NCI-H2107 treated with DMSO at 0.1 percent for 48 hours (cell line): ENCODE measurements at regions not wholly inside any gene's neighbourhood (a gene's known extent, or its start where the extent isn't known, plus 50 kb on each side); places are given as distances from the start of the nearest gene placed in this dataset.

Experiments used
- DNase-seq: peaks from one replicate; lab custom pipeline; 2025; ENCODE audit not compliant: unreplicated experiment; lab: John Stamatoyannopoulos, UW

DNA sequence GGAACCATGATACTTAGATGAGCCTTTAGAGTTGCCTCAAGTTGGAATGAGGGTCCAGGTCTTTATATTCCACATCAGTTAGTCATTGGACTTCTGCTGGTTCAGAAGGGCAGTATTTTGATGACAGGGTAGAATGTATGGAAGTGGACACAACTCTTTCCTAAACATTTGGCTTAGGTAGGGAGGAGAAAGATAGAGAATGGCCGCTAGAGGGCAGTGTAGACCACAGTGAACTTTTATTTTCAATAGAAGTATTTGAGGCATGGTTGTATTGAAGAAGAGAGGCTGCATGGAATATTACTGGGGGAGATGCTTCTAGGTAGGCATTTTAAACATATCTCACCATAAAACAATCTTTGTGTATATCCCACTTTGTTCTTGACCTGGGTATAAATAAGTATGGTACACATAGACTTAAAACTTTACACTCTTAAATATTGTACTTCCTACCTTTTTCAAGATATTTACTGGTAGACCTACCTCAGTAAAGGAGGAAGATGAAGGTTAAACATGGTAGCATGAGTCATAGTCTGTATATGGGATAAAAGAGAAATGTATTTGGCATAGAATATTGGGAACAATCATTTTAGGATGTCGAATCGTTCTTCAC, 497.6 kb upstream of the FAM98A start:
- peak; percentile 2 for DNase-seq

DNA sequence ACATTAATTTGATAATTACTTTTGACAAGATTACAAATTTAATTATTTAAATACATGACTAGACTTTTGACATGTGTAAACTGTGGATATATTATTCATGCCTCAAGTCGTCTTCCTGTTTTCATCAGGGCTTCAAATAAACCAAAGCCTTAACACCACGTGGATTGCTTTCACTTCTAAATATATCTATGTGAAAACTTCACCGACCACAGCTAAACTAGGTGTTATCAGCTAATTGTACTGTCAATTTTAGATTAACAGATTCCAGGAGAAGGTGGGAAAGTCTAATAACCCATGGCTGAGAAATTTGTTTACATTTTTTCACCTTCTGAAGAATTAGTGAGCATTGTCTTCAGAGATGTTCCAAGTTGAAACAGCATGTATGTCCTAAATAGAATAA, 494.7 kb upstream of the FAM98A start:
- no peak for DNase-seq

DNA sequence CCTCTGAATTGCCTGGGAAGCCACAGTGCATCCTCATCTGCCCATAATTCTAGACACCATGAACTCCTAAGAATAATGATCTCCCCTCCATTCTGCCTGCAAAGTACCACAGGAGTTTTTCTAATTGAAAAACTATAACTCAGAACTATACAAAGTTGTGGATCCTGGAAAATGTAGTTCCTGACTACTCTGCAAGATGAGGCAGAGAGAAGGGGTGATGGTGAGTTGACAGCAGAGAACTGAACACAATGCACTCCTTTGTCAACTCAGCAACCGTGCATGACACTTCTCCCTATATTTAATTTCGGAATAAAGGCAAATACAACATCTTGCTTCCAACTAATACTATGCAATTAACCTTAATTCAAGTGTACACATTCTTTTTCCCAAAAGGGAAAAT, 471.1 kb upstream of the FAM98A start:
- no peak for DNase-seq

DNA sequence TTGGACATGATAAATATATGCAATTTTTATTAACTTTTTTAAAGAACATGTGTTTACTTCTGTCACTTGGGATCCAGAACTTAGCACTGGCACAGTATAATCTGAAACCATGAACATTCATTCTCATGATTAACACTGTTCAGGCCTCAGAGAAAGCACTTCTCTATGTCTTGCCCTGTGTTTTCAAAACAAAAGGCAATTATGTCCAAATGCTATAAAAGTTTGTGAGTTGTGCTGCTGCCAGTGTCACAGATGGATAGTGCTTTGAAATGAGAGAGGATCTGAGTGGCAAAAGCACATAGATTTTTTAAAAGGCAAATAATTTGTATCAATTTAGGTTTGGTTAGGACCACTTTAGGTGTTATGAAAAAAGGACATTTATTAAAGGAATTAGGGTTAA, 470.5 kb upstream of the FAM98A start:
- DNase-seq = no peak

GRCh38 chr2:34050413-34050812, 451.3 kb upstream of the FAM98A start:
- no peak for DNase-seq

DNA sequence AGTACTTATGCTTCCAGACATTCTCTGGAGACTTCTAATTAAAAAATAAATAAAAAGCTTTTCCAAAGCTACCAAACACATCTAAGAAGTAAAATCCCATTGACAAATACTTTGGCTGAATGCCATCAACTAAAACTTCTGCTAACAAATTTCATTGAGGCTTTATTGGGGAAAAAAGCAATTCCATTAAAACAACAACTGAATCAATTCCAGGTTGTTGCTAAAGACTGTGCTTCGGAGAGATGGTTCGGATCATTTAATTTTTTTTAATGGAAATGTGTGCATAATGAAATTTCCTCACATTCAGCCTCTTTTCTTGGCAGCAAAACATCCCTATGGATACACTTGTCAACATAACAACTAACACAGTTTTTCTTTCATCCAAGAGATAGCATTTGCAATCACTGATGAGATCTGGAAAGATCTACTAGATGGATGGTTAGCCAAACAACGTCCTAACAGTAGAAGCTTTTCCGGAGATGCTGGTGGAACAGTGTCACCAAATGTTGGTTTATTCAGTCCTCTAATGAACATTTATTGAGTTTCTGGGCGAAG, 446.1 kb upstream of the FAM98A start:
- no peak for DNase-seq

- DNase-seq = no peak
Observed at GRCh38 chr2:34037886-34038285, 438.8 kb upstream of the FAM98A start.

DNA sequence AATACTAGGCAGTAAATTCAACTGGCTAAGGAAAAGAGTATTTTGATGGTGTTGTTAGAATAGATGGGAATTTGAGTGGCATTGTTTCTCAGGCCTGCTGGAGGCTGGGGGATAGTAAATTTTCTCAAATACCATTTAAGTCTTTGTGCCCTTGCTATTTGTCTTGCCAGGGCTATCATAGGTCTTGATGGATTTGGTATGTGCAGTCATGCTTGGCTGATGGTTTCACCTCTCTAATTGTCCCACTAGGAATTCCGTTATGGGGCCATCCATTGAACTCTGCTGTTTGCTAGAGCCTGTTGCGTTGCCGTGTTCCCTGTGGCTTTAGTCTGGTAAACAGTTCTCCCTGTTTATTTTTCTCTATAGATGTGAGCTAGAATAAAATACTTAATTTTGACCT, 438.1 kb upstream of the FAM98A start:
- no peak for DNase-seq

- no peak for DNase-seq
Observed at GRCh38 chr2:34031097-34031496, 432.0 kb upstream of the FAM98A start.

DNA sequence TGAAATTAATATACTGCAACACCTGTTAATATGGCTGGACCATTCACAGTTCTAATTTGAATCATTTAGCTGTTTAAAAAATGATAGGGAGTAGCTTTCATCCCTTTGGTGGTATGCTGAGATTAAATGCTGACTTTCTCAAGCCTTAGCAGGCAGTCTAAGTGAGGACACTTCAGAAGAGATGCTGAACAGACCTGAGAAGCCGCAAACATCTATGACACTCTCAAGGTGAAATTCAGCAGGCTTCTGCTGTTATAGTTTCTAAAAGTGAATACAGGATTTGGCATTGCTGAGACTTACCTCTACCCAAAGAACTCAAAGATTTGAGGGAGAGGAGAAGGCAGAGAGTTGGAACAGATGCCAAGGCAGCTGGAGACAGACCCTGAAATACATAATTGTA, 431.2 kb upstream of the FAM98A start:
- no peak for DNase-seq

DNA sequence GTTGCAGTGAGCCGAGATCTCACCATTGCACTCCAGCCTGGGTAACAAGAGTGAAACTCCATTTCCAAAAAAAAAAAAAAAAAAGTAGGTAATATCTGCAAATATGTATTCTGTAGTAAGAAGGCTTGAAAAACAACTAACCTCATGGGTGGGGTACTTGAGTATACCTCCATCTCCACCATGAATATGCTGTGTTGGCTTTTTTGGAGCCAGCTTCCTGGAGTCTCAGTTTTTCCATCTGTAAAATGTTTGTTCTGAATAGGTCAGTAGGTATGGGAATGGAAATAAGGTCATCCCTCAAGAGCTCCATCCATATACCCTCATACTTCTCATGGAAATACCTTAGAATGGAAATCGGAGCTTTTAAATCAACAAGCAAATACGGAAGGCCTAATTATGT, 430.0 kb upstream of the FAM98A start:
- no peak for DNase-seq

DNA sequence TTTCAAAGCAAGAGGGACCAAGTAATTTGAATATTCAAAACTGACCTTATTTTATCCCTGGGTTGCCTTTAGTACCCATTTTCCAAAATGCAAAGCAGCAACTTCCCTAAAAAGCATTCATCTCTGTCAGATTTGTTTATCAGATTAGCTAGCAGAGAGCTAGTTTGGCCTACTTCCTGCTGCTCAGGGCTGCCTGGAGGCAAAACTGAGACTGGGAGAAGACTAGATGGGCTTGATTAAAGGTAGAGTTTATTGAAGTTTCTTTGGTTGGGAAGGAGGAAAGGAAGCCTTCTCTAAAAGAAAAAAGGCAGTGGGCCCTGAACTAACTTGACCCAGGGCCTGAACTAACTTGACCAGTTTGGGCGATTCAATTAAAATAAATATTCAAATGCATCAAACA, 426.1 kb upstream of the FAM98A start:
- no peak for DNase-seq

DNA sequence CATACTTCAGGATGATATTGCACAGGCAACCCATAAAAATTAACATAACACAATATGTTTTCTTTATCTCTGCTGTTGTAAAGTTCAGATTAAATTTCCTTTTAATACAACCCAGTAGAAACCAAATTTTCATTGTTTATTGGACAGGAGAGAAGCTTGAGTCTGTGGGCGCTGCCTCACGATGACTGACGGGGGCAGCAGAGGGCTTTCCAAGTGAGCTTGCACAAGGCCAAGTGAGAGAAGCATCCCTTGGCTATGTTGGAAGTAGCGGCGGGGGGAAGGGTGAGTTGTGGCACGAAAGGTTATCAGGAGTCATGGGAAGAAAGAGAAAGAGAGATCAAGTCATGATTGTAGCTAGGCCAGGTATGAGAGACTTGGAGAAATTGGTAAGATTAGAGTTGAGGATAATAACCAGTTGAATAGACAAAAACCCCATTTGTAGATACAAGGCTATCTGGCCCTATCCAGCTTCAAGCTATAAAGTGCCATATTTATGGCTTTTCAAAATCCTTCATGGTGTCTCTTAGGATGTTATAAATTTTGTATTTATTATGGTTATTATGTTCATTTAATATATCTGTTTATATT, 413.7 kb upstream of the FAM98A start:
- DNase-seq = peak; percentile 7

- DNase-seq = no peak
Observed at GRCh38 chr2:34011684-34012083, 412.6 kb upstream of the FAM98A start.

DNA sequence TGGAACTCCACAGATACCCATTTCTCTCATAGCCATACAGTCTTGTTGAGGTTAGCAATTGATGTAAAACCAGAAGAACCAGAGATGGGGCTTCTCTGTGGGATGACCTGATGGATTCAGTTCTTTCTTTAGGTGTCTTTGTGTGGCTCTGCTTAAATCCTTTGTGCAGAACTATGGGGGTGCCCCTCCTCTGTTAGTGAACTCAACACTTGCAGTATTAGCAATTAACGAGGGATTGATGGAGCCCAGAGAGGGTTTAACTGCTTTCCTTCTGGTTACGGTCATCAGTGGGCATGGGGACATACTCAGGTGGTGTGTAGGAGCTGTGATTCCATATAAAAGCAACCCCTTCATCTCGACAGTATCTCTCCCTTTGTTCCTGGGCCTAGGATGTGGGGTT, 406.8 kb upstream of the FAM98A start:
- DNase-seq = no peak

DNA sequence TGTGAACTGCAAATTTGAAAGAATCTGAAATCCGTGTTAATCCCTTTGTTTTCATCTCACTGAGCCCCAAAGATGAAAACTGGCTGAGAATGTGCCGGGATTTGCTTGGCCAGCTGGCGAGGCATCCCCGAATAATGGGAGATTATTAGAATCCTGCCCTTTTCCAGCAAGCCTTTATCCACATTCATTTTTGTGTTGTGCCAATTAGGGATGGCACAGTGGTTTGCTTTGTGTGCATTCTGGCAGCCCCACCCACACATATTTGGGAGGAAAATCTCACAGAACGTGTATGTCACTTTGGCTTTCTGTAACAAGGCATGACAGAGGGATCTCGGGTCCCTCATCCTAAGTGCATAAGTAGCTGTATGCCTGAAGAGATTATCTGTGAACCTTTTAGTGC, 405.8 kb upstream of the FAM98A start:
- no peak for DNase-seq

DNA sequence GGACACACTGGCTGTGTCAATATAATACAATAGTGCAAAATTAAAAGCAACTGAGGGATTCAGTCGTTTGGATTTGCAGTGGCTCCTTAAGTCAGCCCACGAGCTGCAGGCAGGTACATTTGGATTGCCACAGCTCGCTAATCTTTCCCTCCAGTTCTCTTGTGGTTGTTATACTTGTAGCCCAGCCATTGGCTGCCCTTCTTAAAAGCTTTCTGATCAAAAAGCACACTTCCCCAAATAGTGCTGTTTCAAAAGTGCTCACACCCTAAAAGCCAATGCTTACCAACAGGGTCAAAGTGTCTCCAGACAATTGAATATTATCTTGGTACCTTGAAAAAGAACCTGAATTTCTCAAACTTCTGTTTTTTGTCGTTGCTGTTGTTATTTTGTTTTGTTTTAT, 404.7 kb upstream of the FAM98A start:
- DNase-seq = no peak

DNA sequence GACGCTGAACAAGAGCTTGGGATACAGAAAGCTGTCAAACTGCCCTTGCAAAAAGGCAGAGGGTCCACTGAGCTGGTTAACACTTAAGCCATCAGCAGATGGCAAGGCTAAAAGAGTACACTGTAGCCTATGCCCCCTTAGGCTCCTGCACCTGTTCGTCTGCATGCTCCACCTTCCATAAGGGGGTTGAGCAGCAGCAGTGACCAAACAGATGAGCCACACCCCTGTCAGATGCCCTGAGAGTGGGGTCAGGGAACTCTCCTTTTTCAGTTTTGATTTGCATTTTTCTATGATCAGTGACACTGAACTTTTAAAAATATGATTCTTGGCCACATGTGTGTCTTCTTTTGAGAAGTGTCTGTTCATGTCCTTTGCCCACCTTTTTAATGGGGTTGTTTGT, 402.5 kb upstream of the FAM98A start:
- DNase-seq = no peak

GRCh38 chr2:33984131-33984530, 385.0 kb upstream of the FAM98A start:
- no peak for DNase-seq

DNA sequence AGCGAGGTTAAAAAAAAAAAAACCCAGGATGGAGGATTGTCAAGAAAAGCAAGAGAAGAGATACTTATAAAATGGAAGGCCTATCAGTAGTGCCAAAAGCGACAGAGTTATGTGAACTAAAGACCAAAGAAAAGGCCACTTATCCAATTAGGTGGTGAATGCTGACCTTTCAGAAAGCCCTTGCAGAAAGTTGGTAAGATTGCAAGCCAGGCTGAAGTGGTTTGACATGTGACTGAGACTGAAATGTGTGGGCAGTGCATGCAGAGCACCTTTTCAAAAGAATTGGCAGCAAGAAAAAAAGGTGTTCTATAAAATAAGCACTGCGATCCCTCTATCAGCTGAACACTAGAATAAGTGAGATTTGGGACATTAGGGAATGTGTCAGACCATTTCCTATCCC, 379.4 kb upstream of the FAM98A start:
- DNase-seq = no peak

DNA sequence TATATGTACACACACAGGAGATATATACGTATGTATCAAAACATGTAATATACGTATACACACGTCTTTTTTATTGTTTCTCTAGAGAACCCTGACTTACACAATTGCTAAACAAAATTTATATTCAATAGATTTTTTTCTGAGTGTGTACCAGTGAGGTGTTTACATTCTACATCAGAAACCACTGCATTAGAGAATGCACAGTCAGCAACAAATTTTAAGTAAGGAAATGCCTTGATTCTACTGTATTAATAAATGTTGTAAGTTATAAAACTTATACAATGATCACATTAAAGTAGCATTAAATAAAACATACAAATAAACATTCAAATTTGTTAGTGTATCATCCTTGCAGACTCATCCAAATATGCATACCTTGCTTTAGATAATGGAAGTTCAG, 376.4 kb upstream of the FAM98A start:
- no peak for DNase-seq

GRCh38 chr2:33967103-33967502, 368.0 kb upstream of the FAM98A start:
- DNase-seq = no peak

DNA sequence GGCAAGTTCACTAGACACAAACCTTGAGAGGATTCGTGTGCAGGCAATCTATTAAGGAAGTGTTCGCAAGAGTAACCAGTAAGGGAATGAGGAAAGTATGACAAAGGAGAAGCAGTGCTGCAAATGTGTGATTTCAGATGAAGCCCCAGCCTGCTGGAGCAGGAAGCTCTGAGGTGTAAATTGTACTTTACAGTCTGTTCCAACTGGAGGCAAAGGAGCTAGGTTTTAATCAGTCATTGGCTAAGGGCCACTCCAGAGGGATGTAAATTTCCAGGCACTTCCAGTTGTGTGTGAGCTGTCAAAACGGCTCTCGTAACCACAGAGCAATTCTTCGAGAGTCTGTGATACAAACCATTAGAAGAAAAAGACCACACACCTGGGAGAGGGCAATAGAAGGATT, 359.5 kb upstream of the FAM98A start:
- DNase-seq = no peak
